Neural progenitor cell (in vitro differentiated cells): ENCODE measurements at regions not wholly inside any gene's neighbourhood (a gene's known extent, or its start where the extent isn't known, plus 50 kb on each side); places are given as distances from the start of the nearest gene placed in this dataset.

ENCODE experiments used
- CTCF ChIP-seq: fragments of 200-600 bp; sonication (generic); IDR thresholded peaks from 2 replicates; pipeline ENCODE4 v1.5.1; 2017; ENCODE audit warnings: antibody characterized with exemption, mild to moderate bottlenecking
- EZH2phosphoT487 ChIP-seq: fragments of 200-600 bp; sonication (generic); IDR thresholded peaks from 2 replicates; pipeline ENCODE4 v1.6.1; 2017; ENCODE audit warnings: antibody characterized with exemption

GRCh38 chr6:133114973-133115372 is 126.2 kb upstream of the EYA4 start:
- no peak for TF ChIP-seq EZH2phosphoT487
- TF ChIP-seq CTCF = no peak
